ENCODE measurements at regions not wholly inside any gene's neighbourhood (a gene's known extent, or its start where the extent isn't known, plus 50 kb on each side); places are given as distances from the start of the nearest gene placed in this dataset.
"Not testable (repeated sequence)": the region's sequence is repeated elsewhere in the genome, so short reads cannot be mapped to it uniquely, and the experiment has no call there.

GRCh38 chrX:33989936-33990335, 142.2 kb downstream of the FAM47A start:
- CTCF ChIA-PET = no interaction called here
- no peaks in the 10 kb centered on the region for H3K9me3 Mint-ChIP-seq (ENCODE audit: low read depth)
- no peaks in the 10 kb centered on the region for H3K27me3 Mint-ChIP-seq
- H3K36me3 Mint-ChIP-seq = no peaks in the 10 kb centered on the region
- no peak overlapping the region for H3K4me3 Mint-ChIP-seq
- H3K4me1 Mint-ChIP-seq = no peaks in the 10 kb centered on the region
- H3K27ac Mint-ChIP-seq = no peak overlapping the region
- ATAC-seq (no peak), DNase-seq (no peak)

GRCh38 chrX:33987458-33987857, 144.7 kb downstream of the FAM47A start:
- CTCF ChIA-PET = no interaction called here
- DNase-seq (no peak), ATAC-seq (no peak)

GRCh38 chrX:33974676-33975075, 157.4 kb downstream of the FAM47A start:
- H3K27ac Mint-ChIP-seq = no peak overlapping the region
- no peak overlapping the region for H3K4me3 Mint-ChIP-seq
- no peaks in the 10 kb centered on the region for H3K4me1 Mint-ChIP-seq
- DNase-seq (no peak), ATAC-seq (no peak)
- H3K36me3 Mint-ChIP-seq = no peaks in the 10 kb centered on the region
- H3K9me3 Mint-ChIP-seq (ENCODE audit: low read depth) = no peaks in the 10 kb centered on the region
- no peaks in the 10 kb centered on the region for H3K27me3 Mint-ChIP-seq
- CTCF ChIA-PET = no interaction called here

More at GRCh38 chrX:33987458-33987857, 144.7 kb downstream of the FAM47A start:
- Mint-ChIP-seq H3K27me3 (no peaks in the 10 kb centered on the region), H3K4me3 (no peak overlapping the region), H3K27ac (no peak overlapping the region), H3K36me3 (no peaks in the 10 kb centered on the region), H3K9me3 (ENCODE audit: low read depth) (no peaks in the 10 kb centered on the region), H3K4me1 (no peaks in the 10 kb centered on the region)

- ATAC-seq (no peak), DNase-seq (no peak)
- Mint-ChIP-seq H3K27ac (no peak overlapping the region), H3K36me3 (no peaks in the 10 kb centered on the region), H3K9me3 (ENCODE audit: low read depth) (no peaks in the 10 kb centered on the region), H3K4me1 (no peaks in the 10 kb centered on the region), H3K4me3 (no peak overlapping the region), H3K27me3 (no peaks in the 10 kb centered on the region)
- CTCF ChIA-PET = no interaction called here
Measured at GRCh38 chrX:33970028-33970967, 161.8 kb downstream of the FAM47A start.

- ATAC-seq (no peak), DNase-seq (no peak)
- H3K4me1 Mint-ChIP-seq = no peaks in the 10 kb centered on the region
- H3K9me3 Mint-ChIP-seq (ENCODE audit: low read depth) = no peaks in the 10 kb centered on the region
- no peaks in the 10 kb centered on the region for H3K36me3 Mint-ChIP-seq
- CTCF ChIA-PET = no interaction called here
- H3K27me3 Mint-ChIP-seq = no peaks in the 10 kb centered on the region
- H3K4me3 Mint-ChIP-seq = no peak overlapping the region
- H3K27ac Mint-ChIP-seq = no peak overlapping the region
Measured at GRCh38 chrX:33969105-33969504, 163.0 kb downstream of the FAM47A start.

GRCh38 chrX:33968611-33969010, 163.5 kb downstream of the FAM47A start:
- CTCF ChIA-PET = no interaction called here
- ATAC-seq (no peak), DNase-seq (no peak)
- Mint-ChIP-seq H3K27ac (no peak overlapping the region), H3K4me3 (no peak overlapping the region), H3K36me3 (no peaks in the 10 kb centered on the region), H3K27me3 (no peaks in the 10 kb centered on the region), H3K9me3 (ENCODE audit: low read depth) (no peaks in the 10 kb centered on the region), H3K4me1 (no peaks in the 10 kb centered on the region)

GRCh38 chrX:33949300-33949699, 182.8 kb downstream of the FAM47A start:
- CTCF ChIA-PET = no interaction called here
- ATAC-seq (no peak), DNase-seq (no peak)
- no peak overlapping the region for H3K27ac Mint-ChIP-seq
- no peaks in the 10 kb centered on the region for H3K4me1 Mint-ChIP-seq
- H3K36me3 Mint-ChIP-seq = no peaks in the 10 kb centered on the region
- no peaks in the 10 kb centered on the region for H3K27me3 Mint-ChIP-seq
- H3K9me3 Mint-ChIP-seq (ENCODE audit: low read depth) = no peaks in the 10 kb centered on the region
- no peak overlapping the region for H3K4me3 Mint-ChIP-seq

- DNase-seq; H3K4me1 Mint-ChIP-seq; ATAC-seq; CTCF ChIA-PET; H3K27ac Mint-ChIP-seq; H3K36me3 Mint-ChIP-seq; H3K27me3 Mint-ChIP-seq; H3K4me3 Mint-ChIP-seq; H3K9me3 Mint-ChIP-seq (ENCODE audit: low read depth): not testable (repeated sequence)
Measured at GRCh38 chrX:33926249-33926648, 205.9 kb downstream of the FAM47A start.

GRCh38 chrX:33923262-33923661, 208.9 kb downstream of the FAM47A start:
- no peak for DNase-seq
- Mint-ChIP-seq H3K4me3 (no peak overlapping the region), H3K9me3 (ENCODE audit: low read depth) (peaks cover 4% of the 10 kb centered on the region), H3K27ac (no peak overlapping the region), H3K4me1 (no peaks in the 10 kb centered on the region), H3K27me3 (no peaks in the 10 kb centered on the region), H3K36me3 (no peaks in the 10 kb centered on the region)
- ATAC-seq = no peak
- CTCF ChIA-PET = no interaction called here

- no peak for DNase-seq
- Mint-ChIP-seq H3K9me3 (ENCODE audit: low read depth) (no peaks in the 10 kb centered on the region), H3K4me3 (no peak overlapping the region), H3K27me3 (no peaks in the 10 kb centered on the region), H3K36me3 (no peaks in the 10 kb centered on the region), H3K27ac (no peak overlapping the region), H3K4me1 (no peaks in the 10 kb centered on the region)
- CTCF ChIA-PET = no interaction called here
- no peak for ATAC-seq
Measured at GRCh38 chrX:33909836-33910235, 222.3 kb downstream of the FAM47A start.

GRCh38 chrX:33908898-33909297, 223.2 kb downstream of the FAM47A start:
- H3K4me1 Mint-ChIP-seq = no peaks in the 10 kb centered on the region
- DNase-seq (no peak), ATAC-seq (no peak)
- CTCF ChIA-PET = no interaction called here
- H3K27ac Mint-ChIP-seq = no peak overlapping the region
- no peaks in the 10 kb centered on the region for H3K36me3 Mint-ChIP-seq
- no peaks in the 10 kb centered on the region for H3K27me3 Mint-ChIP-seq
- no peak overlapping the region for H3K4me3 Mint-ChIP-seq
- no peaks in the 10 kb centered on the region for H3K9me3 Mint-ChIP-seq (ENCODE audit: low read depth)

GRCh38 chrX:33908074-33908473, 224.0 kb downstream of the FAM47A start:
- no peaks in the 10 kb centered on the region for H3K4me1 Mint-ChIP-seq
- no peaks in the 10 kb centered on the region for H3K9me3 Mint-ChIP-seq (ENCODE audit: low read depth)
- H3K27ac Mint-ChIP-seq = no peak overlapping the region
- no peaks in the 10 kb centered on the region for H3K27me3 Mint-ChIP-seq
- CTCF ChIA-PET = no interaction called here
- no peaks in the 10 kb centered on the region for H3K36me3 Mint-ChIP-seq
- no peak for DNase-seq
- H3K4me3 Mint-ChIP-seq = no peak overlapping the region
- no peak for ATAC-seq

- Mint-ChIP-seq H3K27ac (no peak overlapping the region), H3K27me3 (no peaks in the 10 kb centered on the region), H3K36me3 (no peaks in the 10 kb centered on the region), H3K9me3 (ENCODE audit: low read depth) (no peaks in the 10 kb centered on the region), H3K4me3 (no peak overlapping the region), H3K4me1 (no peaks in the 10 kb centered on the region)
- DNase-seq = no peak
- CTCF ChIA-PET = no interaction called here
- ATAC-seq = no peak
Measured at GRCh38 chrX:33906971-33907370, 225.1 kb downstream of the FAM47A start.

GRCh38 chrX:33892670-33893069, 239.4 kb downstream of the FAM47A start:
- Mint-ChIP-seq H3K4me1 (no peaks in the 10 kb centered on the region), H3K36me3 (no peaks in the 10 kb centered on the region), H3K4me3 (no peak overlapping the region), H3K9me3 (ENCODE audit: low read depth) (no peaks in the 10 kb centered on the region), H3K27me3 (no peaks in the 10 kb centered on the region), H3K27ac (no peak overlapping the region)
- ATAC-seq = no peak
- CTCF ChIA-PET = no interaction called here
- DNase-seq = no peak

Data from activated CD8-positive, alpha-beta memory T cell treated with anti-CD3 and anti-CD28 coated beads, Interleukin-2, amount 10 ng/mL, durations not matched to agents 7 days and 5 days (primary cell).